HTR-8/SVneo (cell line): ENCODE measurements at regions not wholly inside any gene's neighbourhood (a gene's known extent, or its start where the extent isn't known, plus 50 kb on each side); places are given as distances from the start of the nearest gene placed in this dataset.
"Not testable (repeated sequence)": the region's sequence is repeated elsewhere in the genome, so short reads cannot be mapped to it uniquely, and the experiment has no call there.

Experiments used
- DNase-seq: peaks from one replicate; pipeline ENCODE4 v3.0.0; 2011; ENCODE audit warnings: low spot score, mixed read lengths; ENCODE audit not compliant: insufficient read length
- FAIRE-seq: peaks from 2 replicates; lab custom pipeline; 2011; peaks lifted over from hg19 to GRCh38; lab: Jason Lieb, UNC

DNA sequence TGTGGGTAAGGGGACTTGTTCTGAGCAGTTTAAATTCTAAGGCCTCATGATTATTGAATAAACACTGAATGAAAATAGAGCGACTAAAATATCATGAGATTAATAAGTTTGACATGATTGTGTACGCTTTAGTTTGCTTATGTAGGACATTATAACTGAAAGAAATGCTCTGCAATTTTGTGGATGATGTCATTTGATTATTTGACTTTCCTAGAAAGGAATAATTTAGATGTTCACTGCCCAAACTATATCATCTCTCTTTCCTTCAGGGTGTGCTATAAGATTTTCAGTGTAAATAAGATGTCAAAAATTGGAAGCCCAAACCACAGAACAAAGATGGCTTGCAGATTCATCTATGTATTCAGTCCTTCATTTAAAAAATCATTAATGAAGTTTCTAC is 115.7 kb upstream of the MTAP start:
- no peak for DNase-seq
- FAIRE-seq, result no peak

DNA sequence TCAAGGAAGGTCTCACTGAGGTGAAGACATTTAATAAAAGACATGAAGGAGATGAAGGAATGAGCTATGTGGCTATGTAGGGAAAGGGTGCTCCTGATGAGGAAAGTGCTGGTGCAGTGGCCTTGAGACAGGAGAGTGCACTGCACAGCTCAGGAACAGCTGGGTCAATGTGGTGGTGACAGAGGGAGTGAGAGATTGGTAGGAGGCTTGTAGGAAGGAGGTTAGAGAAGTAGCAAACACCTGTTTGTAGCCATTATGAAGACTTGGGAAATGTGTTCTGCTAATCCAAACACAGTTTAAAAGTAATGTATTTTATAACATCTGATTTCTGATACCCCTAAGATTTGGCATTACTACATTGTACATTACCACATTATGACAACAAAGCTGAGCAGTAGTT is 115.1 kb upstream of the MTAP start:
- DNase-seq (no peak), FAIRE-seq (no peak)

DNA sequence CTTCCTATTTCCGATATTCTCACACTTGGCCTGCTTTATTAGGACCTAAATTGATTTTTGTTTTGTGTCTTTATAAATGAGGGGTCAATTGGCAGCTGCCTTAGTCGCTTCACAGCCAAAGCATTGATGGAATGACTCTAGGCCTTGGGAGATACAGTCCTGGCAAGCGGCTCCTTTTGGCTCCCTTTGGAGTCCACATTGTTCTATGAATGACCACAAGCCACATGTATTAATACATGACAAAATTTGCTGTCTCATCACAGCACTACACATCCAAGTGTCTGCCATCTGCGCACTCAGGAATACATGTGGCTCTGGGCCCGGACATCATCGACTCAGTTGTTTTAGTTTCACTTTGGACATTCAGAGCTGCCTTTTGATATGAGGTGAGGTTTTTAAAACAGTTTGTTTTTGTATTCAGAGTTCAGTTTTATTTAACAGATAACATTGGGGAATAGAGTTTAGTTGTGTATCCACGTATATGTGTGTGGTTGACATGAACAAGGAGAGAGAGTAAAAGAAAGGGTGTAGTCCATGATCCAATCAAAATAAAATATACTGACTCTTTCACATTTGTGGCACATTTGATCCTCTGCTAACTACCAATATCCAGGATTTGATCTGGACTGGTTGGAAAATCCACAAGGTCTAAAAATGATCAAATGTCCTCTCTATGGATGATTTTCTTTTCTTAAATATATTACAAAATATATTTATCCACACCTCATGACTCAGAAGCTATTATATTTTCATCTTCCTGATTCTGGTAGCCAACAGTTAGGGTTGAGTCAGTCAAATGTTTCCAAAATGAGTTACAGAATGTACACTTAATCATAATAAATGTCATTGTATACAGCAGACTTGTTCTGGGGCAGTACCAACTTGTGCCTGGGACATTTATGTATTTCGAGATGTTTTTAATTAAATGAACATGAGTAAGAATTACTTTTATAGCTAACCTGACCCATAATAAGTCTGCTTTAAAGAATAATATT is 114.0 kb upstream of the MTAP start:
- no peak for FAIRE-seq
- no peak for DNase-seq

DNA sequence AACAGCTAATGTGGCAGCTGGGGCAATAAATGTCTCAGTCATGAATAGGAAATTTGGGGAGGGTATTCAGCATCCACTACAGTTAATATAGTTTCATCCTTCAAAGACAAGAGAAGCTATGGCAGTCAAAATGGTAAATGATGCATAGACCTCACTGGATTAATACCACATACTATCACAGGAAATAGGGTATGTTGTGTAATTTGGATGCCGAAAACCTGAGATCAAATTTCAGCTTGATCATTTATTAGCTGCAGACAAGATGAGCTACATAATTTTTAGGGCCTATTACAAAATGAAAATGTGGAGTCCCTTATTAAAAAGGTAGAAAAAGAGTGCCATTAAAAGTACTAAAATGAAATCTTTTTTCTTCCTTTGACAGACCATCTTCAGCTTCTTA is 112.6 kb upstream of the MTAP start:
- FAIRE-seq, result no peak
- DNase-seq, result no peak

DNA sequence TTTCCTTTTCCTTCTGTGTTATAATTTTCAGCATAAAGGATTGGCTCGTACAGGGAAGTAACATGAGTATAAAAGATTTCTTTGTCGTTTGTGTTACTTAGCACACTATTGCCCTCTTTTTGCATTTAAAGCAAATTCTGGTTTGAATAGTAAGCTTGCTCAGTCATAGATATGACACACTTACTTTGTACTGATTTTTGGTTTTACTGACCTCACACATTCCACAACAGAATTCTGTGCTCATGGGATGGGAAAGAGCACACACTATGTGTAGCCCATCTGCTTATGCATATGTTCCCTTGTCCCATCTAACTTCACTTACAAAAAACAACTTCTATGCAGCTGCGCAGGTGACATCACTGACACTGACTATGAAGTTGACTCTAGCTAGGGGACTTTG is 111.9 kb upstream of the MTAP start:
- FAIRE-seq, result no peak
- DNase-seq, result no peak

DNA sequence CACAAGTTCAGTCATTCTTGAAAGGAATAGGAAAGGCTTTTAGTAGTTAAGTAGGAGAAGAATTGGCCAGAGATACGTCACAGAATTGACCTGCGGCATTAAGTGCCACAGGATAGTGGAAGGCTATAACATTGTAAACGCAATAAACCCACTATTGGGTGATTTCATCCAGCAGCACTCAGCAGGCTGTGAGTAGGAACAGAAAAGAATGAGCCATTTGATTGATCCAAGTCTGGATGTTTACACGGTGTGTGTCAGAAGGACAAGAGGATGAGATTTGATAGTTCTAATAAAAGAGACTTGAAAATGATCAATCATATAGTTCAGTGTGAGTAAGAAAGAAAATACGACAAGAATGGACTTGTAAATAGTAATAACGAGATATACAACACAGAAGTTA is 110.0 kb upstream of the MTAP start:
- no peak for FAIRE-seq
- DNase-seq, result no peak

DNA sequence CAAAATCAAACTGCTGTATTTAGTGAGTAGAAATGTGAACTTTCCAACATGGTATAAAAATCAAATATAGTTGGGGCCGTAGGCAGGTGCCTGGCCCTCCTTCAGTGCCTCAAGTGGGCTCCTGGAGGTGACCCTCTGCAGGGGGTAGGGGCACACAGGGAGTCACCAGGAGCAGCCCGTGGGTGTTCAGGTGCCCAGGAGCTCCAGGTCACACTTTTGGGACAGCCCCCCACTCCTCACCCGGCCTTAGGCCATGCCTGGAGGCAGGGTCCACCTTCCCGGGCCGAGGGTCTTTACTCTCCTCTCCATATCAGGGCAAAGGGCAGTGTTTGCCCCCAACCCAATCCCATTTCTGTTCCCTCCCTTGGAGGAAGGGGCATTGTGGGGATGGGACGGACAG is 108.0 kb upstream of the MTAP start:
- DNase-seq, result no peak
- no peak for FAIRE-seq

DNA sequence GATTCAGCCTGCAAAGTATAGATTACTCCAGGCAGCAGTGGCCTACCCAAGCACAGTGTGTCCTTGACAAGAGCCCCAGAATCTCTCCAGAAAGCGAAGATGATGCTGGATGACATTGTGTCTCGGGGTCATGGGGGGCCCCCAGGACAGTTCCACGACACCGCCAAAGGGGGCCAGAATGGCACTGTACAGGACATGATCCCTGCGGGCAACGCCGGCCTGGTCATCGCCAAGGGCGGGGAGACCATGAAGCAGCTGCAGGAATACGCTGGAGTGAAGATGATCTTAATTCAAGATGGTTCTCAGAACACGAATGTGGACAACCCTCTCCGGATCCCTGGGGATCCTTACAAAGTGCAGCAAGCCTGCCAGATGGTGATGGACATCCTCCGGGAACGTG is 107.0 kb upstream of the MTAP start:
- DNase-seq (no peak), FAIRE-seq (no peak)

DNA sequence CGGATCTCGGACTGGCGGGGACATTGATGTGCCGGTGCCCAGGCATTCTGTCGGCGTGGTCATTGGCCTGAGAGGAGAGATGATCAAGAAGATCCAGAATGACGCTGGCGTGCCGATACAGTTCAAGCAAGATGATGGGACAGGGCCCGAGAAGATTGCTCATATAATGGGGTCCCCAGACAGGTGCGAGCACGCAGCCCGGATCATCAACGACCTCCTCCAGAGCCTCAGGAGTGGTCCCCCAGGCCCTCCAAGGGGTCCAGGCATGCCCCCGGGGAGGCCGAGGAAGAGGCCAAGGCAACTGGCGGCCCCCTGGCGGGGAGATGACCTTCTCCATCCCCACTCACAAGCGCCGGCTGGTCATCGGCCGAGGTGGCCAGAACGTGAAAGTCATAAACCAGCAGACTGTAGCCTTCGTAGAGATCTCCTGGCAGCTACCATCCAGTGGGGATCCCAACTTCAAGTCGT is 106.5 kb upstream of the MTAP start:
- DNase-seq (no peak), FAIRE-seq (no peak)

DNA sequence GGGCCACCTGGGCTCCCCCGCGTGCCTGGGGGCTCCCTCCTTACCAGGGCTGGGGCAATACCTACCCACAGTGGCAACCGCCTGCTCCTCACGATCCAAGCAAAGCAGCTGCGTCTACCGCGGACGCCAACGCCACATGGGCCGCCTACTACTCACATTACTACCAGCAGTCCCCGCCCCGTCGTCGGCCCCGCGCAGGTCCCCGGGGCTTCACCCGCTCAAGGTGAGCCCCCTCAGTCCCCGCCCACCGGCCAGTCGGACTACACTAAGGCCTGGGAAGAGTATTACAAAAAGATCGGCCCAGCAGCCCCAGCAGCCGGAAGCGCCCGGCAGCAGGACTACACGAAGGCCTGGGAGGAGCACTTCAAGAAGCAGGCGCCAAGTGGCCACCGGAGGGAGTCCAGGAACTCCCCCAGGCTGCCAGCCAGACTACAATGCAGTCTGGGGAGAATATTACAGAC is 106.0 kb upstream of the MTAP start:
- no peak for DNase-seq
- FAIRE-seq, result no peak

DNA sequence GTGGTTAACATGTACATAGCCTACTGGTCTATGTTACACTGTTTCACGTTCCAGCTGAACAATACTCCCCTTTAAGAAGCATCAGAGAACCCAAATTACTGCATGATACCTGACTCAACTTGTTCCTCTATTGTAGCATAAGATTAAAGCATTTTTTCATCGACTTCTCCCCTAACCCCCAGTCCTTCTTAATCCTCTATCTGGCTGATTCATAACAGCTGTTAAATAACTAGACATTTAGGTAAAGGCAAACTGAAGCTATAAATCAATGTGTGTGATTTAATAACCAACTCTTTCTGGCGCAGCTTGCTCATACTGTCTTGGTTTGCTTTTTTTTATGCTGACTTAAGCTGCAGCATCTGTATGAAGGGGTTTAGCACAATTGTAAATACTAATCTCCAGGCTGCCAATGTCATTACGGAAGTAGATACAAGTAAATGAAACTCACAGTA is 94.2 kb upstream of the MTAP start:
- FAIRE-seq (no peak), DNase-seq (no peak)

DNA sequence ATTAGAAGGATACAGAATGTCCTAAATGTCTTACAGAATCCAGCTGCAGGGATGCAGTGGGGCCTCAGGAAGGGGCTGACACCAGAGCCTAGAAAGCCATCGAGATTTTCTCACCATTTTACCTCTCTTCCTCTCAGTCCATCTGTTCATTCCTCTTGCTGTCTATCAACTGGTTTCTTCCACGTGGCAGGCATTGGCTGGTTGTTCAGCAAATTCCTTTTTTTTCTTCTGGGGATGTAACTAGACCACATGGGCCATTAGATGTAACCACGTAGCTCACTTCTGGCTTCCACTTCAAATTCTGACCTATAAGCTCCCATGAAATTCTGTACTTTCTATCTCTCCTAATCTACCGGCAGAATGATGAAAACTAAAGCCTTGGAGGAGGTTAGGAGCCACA is 93.6 kb upstream of the MTAP start:
- DNase-seq (no peak), FAIRE-seq (no peak)

DNA sequence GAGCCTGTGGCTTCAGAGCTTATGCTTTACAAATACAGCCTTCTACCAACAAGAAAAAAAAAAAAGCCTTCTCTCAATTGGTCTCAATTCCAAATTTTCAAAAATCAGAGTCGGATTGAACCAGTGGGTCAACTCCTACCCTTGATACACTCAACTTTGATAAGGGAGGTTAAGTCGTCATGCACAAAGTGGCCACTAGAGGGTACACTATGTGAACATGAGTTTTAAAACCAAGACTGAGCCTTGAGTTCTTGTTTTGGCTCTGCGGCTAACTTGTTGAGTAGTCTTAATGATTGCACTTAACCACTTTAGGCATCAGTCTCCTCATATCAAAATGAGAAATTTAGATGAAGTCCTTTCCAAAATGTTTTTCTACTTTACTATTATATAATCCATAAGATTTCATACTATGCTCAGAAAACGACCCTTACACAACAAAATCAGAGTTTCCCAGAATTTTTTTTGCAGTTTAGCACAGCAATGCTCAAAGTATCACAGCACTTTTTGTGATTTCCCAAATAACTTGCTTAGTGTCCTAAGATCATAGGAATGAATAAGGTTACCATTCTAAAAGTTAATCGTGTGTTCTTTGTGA is 92.9 kb upstream of the MTAP start:
- no peak for FAIRE-seq
- DNase-seq, result peak; percentile 14

DNA sequence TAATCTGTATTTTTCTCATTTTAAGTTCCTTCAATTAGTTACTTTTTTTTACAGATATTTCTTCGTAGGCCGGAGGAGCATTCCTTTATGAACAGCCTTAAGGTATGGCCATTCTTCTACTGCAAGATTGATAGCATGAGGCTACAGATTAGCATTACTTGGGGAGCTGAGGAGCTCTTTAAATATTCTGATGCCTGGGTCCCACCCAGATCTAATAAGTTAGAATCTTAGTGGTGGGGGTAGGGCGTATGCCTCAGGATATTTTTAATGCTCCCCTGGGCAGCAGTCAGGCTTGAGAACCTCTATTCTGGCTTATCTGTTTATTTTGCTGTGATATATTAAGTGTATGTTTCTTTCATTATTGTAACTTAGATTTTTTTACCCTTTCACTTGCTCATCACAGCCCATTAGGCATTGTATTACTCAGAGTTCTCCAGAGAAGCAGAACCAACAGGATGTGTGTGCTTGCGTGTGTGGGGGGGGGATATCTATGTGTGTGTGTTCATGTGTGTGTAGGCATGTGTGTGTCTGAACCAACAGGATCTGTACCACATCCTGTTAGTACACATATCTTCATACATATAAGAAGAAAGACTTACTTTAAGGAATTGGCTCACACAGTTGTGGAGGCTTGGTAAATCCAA is 91.8 kb upstream of the MTAP start:
- FAIRE-seq (no peak), DNase-seq (no peak)

DNA sequence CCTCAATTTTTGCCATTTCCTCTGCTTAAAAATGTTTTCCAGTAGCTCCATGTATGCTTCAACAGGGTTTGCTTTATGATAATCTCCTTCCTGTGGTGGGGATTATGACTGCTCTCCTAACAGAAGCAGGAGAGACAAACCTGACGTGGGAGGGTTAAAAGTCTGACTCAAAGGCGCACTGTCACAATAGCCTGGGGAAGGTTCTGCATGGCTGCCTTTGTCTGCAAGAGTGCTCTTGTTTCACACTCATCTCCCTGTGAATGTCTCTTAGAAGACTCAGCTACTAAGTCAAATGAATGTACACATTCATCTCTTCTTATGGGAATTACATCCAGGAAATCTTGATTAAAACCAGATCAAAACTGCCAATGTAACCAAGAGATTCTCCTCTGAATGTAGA is 90.9 kb upstream of the MTAP start:
- FAIRE-seq (no peak), DNase-seq (no peak)

DNA sequence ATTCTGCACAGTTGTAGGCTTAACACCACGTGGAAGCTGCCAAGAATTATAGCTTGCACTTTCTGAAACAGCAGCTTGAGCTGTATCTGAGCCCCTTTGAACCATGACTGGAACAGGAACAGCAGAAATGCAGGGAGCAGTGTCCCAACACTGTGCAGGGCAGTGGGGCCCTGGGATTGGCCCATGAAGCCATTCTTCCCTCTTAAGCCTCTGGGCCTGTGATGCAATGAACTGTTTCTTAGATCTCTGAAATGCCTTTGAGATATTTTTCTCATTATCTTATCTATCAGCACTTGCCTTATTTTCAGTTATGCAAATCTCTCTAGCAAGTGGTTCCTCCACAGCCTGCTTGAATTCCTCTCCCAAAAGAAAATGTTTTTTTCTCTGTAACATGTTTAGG is 87.0 kb upstream of the MTAP start:
- DNase-seq (no peak), FAIRE-seq (no peak)

DNA sequence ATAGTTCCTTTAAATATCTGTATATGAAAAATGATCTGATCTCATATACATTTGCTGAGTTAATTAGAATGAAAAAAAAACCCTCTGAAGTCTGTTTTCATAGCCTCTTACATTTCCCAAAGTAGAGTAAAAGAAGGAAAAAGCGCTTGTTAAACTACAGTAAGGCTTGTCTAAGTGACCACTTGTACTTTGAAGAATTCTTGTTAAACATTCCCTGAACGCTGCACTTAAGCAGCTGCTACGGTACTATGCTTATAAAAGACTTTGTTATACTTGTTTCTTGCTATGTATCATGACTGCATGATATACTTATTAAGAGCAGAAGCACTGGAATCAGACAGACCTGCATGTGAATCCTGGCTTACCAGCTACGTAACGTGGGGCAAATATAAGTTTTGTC is 81.7 kb upstream of the MTAP start:
- no peak for DNase-seq
- FAIRE-seq, result no peak

DNA sequence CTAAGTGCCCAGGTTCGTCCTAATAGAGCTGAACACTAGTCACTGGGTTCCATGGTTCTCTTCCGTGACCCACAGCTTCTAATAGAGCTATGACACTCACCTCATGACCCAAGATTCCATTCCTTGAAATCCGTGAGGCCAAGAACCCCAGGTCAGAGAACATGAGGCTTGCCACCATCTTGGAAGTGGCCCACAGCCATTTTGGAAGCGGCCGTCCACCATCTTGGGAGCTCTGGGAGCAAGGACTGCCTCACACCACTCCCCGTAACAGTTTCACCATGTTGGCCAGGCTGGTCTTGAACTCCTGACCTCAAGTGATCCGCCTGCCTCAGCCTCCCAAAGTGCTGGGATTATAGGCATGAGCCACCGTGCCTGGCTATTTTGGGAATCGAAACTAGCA is 75.0 kb upstream of the MTAP start:
- DNase-seq, FAIRE-seq: not testable (repeated sequence)

DNA sequence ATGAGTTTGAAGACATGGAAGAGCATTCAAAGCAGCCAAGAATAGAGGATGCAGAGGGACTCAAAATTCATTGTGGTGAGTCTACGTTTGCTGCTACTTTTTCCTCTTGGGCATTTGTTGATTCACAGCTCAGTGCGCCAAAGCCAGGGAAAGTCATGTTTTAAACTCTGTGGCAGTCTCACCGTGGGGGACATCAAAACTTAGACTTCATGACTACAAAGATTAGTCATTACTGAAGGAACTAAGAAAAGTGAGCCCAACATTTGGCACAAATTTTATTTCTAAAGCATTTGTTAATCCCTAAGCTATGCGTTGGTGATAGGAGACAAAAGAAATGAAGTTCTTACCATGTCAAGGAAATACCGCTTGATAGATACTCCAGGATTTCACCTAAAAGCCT is 73.7 kb upstream of the MTAP start:
- no peak for DNase-seq
- FAIRE-seq, result no peak

DNA sequence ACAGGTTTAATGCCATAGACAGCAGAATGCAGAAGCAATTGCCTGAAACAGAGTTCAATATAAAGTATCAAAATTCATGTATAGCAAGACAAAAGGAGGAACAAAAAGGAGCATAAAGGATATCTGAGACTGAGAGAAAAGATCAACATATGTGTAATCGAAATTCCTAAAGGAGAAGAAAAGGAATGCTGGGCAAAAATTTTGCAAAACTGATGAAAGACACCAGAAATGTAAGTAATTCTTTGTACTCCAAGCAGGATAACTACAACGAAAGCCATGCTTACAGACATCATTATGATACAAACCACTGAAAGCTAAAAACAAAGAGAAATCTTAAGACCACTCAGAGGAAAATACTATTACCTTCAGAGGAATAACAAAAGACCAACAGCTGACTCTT is 72.8 kb upstream of the MTAP start:
- DNase-seq (no peak), FAIRE-seq (no peak)

DNA sequence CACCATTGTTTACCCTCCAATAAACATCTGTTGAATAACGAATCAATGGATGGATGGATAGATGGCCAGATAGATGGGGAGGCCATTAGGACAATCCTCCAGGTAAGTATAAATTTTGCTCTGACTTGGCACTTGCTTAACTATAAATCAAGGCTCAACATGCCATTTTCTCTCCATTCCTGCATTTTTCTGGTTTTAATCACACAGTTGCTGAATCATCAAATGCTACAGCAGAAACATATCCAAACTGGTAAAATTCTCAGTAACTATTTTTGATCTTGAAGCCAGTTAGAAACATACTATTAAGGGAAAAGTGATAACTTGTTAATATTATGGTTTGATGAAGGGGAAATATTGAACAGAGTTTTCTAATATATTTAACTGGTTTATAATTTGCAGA is 71.5 kb upstream of the MTAP start:
- no peak for FAIRE-seq
- DNase-seq, result no peak
